Activated T-cell treated with anti-CD3 and anti-CD28 coated beads, Interleukin-2, amount 50 U/mL, for 24 hours (primary cell): ENCODE measurements at regions not wholly inside any gene's neighbourhood (a gene's known extent, or its start where the extent isn't known, plus 50 kb on each side); places are given as distances from the start of the nearest gene placed in this dataset.

Experiments
- DNase-seq: peaks from one replicate; pipeline ENCODE4 v3.0.0-alpha.2; 2020
- H3K27ac Mint-ChIP-seq: 2 replicates; pipeline ENCODE4 v1.8.0; 2020; ENCODE audit warnings: mild to moderate bottlenecking, mixed read lengths
- H3K27me3 Mint-ChIP-seq: 2 replicates; pipeline ENCODE4 v1.8.0; 2020; ENCODE audit warnings: mixed read lengths
- H3K36me3 Mint-ChIP-seq: 2 replicates; pipeline ENCODE4 v1.8.0; 2020; ENCODE audit warnings: low read depth, mixed read lengths
- H3K4me1 Mint-ChIP-seq: 2 replicates; pipeline ENCODE4 v1.8.0; 2020; ENCODE audit warnings: low read depth, mixed read lengths
- H3K4me3 Mint-ChIP-seq: 2 replicates; pipeline ENCODE4 v1.8.0; 2020; ENCODE audit warnings: mild to moderate bottlenecking, moderate library complexity, mixed read lengths
- H3K9me3 Mint-ChIP-seq: 2 replicates; pipeline ENCODE4 v1.8.0; 2020; ENCODE audit warnings: mixed read lengths

DNA sequence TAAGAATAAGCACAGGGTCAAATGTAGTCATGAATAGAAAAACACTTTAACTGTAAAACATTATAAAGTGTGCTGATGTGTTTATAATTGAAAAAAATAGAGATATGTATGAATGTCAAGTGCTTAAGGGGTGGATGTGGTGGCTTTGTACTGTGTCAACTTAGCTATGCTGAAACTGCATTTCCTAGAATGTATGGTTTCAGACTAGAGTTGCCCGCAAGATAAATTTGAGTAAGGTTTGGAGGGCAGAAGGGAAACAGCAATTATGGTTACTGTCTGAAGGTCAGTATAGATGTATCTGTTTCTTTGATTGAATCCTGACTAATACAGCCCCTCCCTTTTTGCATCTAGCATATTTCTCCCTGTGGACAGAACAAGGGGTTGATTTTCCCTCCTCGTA is 288.1 kb upstream of the MOCS1 start:
- Mint-ChIP-seq H3K27ac (no peak overlapping the region), H3K27me3 (peaks cover 20% of the 10 kb centered on the region), H3K4me1 (no peaks in the 10 kb centered on the region), H3K4me3 (no peak overlapping the region), H3K9me3 (no peaks in the 10 kb centered on the region), H3K36me3 (no peaks in the 10 kb centered on the region)
- DNase-seq, result no peak

DNA sequence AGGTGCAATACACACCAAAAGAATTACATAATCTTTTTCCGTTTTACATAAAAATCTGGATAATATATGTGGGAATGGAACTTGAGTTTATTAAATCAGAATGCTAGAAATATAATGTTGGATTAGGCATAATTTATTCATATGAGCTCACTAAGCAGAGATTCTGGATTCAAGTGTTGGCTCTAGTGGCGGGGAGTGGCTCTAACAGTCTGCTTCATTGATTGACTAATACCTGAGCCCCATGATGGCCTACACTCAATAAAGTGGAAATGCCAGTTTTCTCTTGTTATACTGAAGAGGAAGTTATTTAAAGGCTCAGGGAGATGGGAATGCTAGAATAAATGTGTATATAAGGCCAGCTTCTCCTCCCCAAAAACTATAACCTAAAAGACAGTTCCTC is 285.5 kb upstream of the MOCS1 start:
- Mint-ChIP-seq H3K9me3 (no peaks in the 10 kb centered on the region), H3K27ac (no peak overlapping the region), H3K4me3 (no peak overlapping the region), H3K36me3 (no peaks in the 10 kb centered on the region), H3K4me1 (no peaks in the 10 kb centered on the region), H3K27me3 (peaks cover 7% of the 10 kb centered on the region)
- DNase-seq, result no peak

DNA sequence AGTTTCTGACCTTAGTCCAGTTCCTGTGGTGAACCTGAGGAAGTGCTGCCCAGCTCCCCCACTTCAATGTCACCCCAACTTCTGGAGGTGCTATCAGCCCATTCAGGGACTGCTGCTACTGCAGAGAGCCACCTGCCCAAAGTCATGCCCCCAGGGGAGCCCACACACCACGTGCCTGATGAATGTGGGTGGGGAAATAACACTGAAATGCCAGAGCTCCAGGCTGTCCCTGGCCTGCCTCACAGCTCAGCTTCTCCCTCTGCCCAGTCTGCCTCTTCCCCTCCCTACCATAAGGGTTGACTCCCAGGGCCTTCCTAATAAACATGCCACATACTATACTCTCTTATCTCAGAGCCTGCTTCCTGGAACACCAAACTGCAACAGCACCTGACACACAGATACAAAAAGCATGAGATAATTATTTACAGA is 276.4 kb upstream of the MOCS1 start:
- Mint-ChIP-seq H3K36me3 (no peaks in the 10 kb centered on the region), H3K9me3 (peaks cover 3% of the 10 kb centered on the region), H3K4me3 (no peak overlapping the region), H3K4me1 (no peaks in the 10 kb centered on the region), H3K27me3 (peaks cover 26% of the 10 kb centered on the region), H3K27ac (no peak overlapping the region)
- DNase-seq, result no peak

DNA sequence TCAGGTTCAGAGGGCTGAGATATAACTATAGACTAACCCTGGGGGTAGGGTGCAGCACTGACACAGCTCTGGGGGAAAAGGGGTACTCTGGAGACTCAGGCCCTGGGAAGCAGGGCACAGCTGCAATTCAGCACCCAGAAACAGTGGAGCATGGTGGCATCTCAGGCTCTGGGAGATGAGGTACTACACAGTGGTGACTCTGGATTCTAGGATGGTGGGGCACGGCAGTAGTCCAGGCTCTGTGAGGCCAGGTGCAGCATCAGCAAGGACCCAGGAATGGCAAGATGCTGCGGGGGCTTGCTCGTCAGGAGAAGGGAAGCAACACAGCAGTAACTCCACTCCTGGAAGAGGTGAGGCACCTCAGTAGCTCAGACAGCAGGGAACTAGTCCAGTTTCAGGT is 271.5 kb upstream of the MOCS1 start:
- Mint-ChIP-seq H3K4me1 (no peaks in the 10 kb centered on the region), H3K27me3 (peaks cover 23% of the 10 kb centered on the region), H3K4me3 (no peak overlapping the region), H3K36me3 (no peaks in the 10 kb centered on the region), H3K27ac (no peak overlapping the region), H3K9me3 (peaks cover 29% of the 10 kb centered on the region)
- DNase-seq, result no peak

DNA sequence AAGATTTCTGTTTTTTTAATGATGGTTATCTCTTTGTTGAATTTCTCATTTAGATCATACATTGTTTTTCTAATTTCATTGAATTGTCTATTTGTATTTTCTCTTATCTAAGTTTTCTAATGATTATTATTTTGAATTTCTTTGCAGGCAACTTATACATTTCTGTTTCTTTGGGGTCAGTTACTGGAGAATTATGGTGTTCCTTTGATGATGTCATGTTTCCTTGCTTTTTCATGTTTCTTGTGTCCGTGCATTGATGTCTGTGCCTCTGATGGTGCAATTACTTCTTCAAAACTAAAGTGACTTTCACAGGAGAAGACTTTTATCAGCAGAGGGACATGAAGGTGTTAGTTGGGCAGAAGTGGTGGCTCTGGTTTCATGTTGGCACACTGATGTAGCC is 270.7 kb upstream of the MOCS1 start:
- Mint-ChIP-seq H3K9me3 (peaks cover 29% of the 10 kb centered on the region), H3K4me1 (no peaks in the 10 kb centered on the region), H3K27ac (no peak overlapping the region), H3K36me3 (no peaks in the 10 kb centered on the region), H3K4me3 (no peak overlapping the region), H3K27me3 (peaks cover 23% of the 10 kb centered on the region)
- no peak for DNase-seq

DNA sequence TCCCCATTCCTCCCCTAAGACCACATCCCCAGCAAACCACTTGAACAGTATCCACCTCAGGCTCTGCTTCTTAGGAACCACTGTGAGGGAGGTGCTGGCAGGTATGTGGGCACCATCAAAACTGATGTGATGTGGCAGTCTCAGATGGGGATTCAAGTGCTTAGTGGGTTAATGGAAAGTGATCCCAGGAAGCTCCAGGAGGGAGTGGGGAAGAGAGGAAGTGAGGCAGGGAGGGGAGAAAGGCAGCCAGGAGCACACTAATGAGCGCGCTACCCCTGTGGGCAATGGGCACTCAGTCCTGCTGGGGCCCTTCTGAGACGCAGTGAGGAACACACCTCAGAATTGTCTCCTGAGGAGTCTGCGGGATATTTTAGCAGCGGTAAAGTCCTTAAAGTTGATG is 263.1 kb upstream of the MOCS1 start:
- H3K9me3 Mint-ChIP-seq, result peaks cover 8% of the 10 kb centered on the region

DNA sequence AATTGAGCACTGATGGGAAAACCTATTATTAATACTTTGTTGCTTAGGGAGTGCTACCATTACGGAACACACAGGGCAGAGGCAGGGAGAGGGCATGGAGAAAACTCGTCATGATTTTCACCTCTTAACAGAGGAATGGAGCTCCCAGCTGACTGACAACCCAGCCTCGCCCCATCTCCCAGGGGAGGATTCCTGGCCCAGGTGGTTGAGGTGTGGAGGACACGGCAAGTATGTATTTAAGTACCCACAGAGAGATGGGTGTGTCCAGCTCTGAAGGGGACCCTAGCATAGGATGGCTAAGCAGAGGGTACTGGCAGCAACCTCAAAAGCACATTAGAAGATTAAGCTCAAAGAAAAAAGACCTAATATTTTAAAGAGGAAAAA is 261.9 kb upstream of the MOCS1 start:
- DNase-seq, result no peak
- H3K9me3 Mint-ChIP-seq, result no peaks in the 10 kb centered on the region
- H3K4me3 Mint-ChIP-seq, result no peak overlapping the region
- H3K36me3 Mint-ChIP-seq, result no peaks in the 10 kb centered on the region
- H3K4me1 Mint-ChIP-seq, result no peaks in the 10 kb centered on the region
- peaks cover 4% of the 10 kb centered on the region for H3K27me3 Mint-ChIP-seq
- H3K27ac Mint-ChIP-seq, result no peak overlapping the region

More for the DNA sequence above, 263.1 kb upstream of the MOCS1 start:
- Mint-ChIP-seq H3K4me3 (no peak overlapping the region), H3K27ac (no peak overlapping the region), H3K36me3 (no peaks in the 10 kb centered on the region), H3K4me1 (no peaks in the 10 kb centered on the region), H3K27me3 (peaks cover 2% of the 10 kb centered on the region)
- no peak for DNase-seq

DNA sequence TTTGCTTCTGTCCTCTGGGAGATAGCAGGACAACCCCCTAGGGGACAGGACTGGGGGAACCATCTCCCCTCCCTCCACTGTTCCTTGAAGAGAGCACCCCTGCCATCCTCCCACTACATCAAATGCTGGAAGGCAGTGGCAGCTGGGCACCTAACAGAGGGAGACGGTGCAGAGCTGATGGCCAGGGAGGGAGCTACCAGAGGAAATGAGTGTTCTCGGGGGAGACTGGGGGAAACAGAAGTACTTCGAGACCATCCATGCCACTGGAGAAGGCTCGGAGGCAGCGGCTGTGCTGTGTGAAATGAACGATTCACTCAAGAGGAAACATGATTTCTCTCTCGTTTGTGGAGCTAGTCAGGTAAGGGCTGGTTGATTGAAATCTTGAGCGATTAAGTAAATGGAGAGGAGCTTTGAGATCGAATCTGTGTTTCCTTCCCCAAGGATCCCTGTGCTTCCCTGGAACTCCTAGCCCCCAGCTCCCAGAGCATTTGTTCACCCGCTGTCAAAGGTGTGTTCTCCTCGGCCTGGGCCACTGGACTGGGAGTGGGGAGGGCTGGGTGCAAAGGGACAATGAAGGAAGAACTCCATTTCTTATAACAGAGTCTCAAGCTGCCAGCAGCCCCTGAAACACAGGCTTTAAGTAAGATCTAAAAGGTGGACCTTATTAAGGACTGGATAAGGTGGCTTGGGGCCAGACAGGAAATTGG is 261.3 kb upstream of the MOCS1 start:
- DNase-seq, result no peak
- Mint-ChIP-seq H3K4me1 (no peaks in the 10 kb centered on the region), H3K4me3 (no peak overlapping the region), H3K27ac (no peak overlapping the region), H3K36me3 (no peaks in the 10 kb centered on the region), H3K9me3 (no peaks in the 10 kb centered on the region), H3K27me3 (peaks cover 6% of the 10 kb centered on the region)

DNA sequence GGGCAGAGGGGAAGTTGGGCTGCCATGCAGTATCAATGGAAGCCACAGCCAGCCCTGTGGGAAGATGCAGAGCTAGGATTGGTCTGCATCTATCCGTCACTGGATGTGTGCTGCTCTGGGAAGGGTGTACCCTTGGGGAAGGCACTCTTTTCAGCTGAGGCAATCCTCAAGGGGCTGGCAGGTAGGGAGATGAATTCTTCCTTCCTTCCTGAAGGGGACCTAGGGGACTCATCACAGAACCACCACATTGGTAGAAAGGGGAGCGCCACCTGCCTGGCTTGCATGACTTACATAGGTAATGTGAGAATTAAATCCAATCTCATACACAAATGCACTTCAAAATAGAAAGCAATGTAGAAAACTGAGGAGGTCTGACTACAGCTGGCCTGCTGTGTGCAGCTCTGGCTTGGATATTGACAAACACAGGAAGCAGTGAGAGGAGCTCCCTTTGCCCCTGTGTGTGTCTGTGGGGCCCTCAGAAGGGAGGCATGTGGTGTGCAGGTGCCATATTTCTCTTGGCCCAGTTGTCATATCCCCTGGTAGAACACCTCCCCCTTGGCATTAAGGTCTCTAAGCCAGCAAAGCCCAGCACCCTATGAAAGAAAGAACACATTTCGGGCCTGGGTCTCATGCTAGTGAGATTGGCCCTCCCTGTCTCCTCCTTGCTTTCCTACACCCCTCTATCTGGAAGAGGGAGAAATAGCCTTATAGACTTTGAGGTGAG is 260.3 kb upstream of the MOCS1 start:
- peaks cover 6% of the 10 kb centered on the region for H3K27me3 Mint-ChIP-seq
- no peaks in the 10 kb centered on the region for H3K36me3 Mint-ChIP-seq
- H3K9me3 Mint-ChIP-seq, result no peaks in the 10 kb centered on the region
- H3K27ac Mint-ChIP-seq, result no peak overlapping the region
- DNase-seq, result no peak
- no peaks in the 10 kb centered on the region for H3K4me1 Mint-ChIP-seq
- H3K4me3 Mint-ChIP-seq, result no peak overlapping the region

DNA sequence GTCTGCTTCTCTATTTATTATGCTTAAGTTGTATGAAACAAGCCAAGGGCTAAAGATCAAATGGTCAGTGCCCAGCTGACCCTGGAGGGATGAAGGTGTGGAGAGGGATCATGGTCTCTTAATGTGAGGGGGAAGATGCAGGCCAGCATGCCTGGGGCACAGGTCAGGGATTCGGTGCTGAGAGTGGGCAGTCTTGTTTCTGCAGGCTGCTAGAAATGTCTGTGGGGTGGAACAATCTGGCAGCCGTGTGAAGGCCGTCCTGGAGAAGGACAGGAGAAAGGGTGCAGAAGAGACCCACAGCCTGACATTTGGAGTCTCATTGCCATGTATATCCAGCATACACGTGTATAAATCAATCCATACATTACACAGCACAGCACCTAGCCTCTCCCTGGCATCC is 258.3 kb upstream of the MOCS1 start:
- H3K36me3 Mint-ChIP-seq, result no peaks in the 10 kb centered on the region
- no peaks in the 10 kb centered on the region for H3K9me3 Mint-ChIP-seq
- no peaks in the 10 kb centered on the region for H3K4me1 Mint-ChIP-seq
- H3K4me3 Mint-ChIP-seq, result no peak overlapping the region
- peaks cover 7% of the 10 kb centered on the region for H3K27me3 Mint-ChIP-seq
- DNase-seq, result no peak
- H3K27ac Mint-ChIP-seq, result no peak overlapping the region

DNA sequence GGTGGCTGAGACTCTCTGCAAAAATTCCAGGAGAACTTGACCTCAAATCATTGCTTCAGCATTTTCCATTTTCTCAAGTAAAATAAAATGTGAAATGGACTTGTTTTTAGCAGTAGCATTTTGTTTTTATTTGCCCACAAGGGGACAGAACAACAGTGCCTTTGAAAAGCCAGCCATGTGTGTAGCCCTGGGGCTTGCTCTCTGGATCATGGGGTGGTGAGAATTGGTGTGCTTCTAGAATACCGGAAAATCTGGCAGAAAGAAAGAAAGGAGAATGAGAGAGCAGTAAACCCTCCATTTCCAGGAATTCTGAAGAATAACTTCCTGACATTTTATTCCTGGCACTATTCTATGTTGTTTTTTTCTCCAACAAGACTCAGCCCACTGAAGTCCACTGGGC is 254.7 kb upstream of the MOCS1 start:
- DNase-seq, result no peak
- no peak overlapping the region for H3K27ac Mint-ChIP-seq
- no peaks in the 10 kb centered on the region for H3K4me1 Mint-ChIP-seq
- no peaks in the 10 kb centered on the region for H3K36me3 Mint-ChIP-seq
- peaks cover 23% of the 10 kb centered on the region for H3K27me3 Mint-ChIP-seq
- no peak overlapping the region for H3K4me3 Mint-ChIP-seq
- peaks cover 8% of the 10 kb centered on the region for H3K9me3 Mint-ChIP-seq

DNA sequence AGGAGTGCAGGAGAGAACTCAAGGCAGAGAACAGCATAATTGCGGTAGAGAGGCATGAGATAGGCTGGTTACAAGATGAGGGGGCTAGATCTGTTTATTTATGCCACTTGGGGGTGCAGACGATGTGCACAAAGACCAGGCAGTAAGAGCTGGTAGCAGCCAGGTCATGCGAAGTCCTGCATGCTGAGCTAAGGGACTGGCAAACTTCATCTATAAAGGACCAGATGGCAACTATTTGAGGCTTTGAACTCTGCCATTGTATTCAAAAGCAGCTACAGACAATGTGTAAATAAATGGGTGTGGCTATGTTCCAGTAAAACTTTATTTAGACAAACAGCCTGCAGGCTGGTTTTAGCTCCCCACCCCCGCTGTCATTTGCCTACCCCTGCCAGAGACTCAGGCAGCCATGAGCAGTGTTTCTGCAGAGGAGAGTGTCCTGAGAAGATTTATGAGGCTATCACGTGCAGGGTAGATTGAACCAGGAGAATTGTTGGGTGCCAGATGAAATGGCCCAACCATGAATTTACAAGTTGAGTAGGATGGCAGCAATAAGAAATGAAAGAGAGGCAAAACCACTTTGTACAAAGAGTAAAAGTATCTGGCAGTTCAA is 253.4 kb upstream of the MOCS1 start:
- no peaks in the 10 kb centered on the region for H3K36me3 Mint-ChIP-seq
- no peak overlapping the region for H3K27ac Mint-ChIP-seq
- no peaks in the 10 kb centered on the region for H3K4me1 Mint-ChIP-seq
- DNase-seq, result no peak
- peaks cover 20% of the 10 kb centered on the region for H3K9me3 Mint-ChIP-seq
- peaks cover 23% of the 10 kb centered on the region for H3K27me3 Mint-ChIP-seq
- no peak overlapping the region for H3K4me3 Mint-ChIP-seq

DNA sequence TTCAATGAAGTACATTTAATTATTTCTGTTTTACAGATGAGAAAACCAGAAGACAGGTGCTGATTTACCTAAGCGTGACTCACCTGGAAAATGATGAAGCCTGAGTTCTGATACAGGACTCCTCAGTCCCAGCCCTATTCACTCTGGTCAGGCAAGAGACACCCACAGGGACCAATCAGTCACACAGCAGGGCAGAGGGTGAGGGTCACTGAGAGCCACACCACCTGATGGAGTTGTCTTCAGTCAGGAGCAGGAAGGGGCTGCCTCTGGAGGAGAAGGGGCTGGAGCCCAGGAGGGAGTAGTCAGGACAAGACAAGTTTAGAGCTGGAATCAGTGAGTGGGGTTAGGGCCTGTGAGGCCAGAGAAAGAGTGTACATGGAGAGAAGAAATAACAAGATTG is 251.2 kb upstream of the MOCS1 start:
- DNase-seq, result no peak
- H3K9me3 Mint-ChIP-seq, result peaks cover 23% of the 10 kb centered on the region
- H3K4me1 Mint-ChIP-seq, result no peaks in the 10 kb centered on the region
- H3K27ac Mint-ChIP-seq, result no peak overlapping the region
- H3K4me3 Mint-ChIP-seq, result no peak overlapping the region
- H3K36me3 Mint-ChIP-seq, result no peaks in the 10 kb centered on the region
- H3K27me3 Mint-ChIP-seq, result peaks cover 21% of the 10 kb centered on the region

DNA sequence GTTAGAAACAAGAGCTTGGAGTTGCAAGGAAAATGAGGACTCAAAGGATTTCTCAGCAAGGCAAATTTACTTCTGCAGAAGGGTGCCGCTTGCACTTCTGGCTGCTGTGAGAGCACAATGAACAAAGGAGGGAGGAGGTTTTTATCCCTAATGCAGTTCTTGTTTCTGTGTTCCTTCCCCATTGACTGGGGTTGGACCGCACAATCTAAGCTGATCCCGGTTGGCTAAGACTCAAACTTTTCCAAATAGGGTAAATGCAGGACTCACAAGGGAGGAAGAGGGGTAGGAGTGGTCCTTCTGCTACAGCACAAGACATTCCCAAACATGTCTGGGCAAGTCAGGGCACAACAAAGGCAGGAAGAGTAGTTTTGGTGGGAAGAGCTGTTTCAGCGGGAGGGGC is 249.6 kb upstream of the MOCS1 start:
- Mint-ChIP-seq H3K27ac (no peak overlapping the region), H3K36me3 (no peaks in the 10 kb centered on the region), H3K27me3 (peaks cover 21% of the 10 kb centered on the region)

DNA sequence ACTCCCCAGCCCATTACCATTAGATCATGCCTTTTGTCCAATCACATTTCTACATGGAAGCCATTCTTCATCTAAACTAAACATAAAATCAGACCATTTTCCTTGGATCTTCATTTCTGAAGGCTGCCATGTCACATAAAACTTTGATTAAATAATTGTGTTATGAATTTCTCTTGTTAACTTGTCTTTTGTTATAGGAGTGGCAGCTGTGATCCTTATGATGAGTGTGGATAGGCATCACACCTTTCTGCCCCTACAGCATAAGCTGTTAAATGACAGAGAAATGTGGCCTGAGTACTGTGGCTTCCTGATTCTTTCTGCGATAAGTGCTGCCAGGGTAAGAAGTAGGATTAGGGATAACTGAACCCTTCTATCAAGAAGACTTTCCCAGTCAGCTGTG is 247.1 kb upstream of the MOCS1 start:
- H3K27me3 Mint-ChIP-seq, result peaks cover 15% of the 10 kb centered on the region
- H3K27ac Mint-ChIP-seq, result no peak overlapping the region
- peaks cover 23% of the 10 kb centered on the region for H3K9me3 Mint-ChIP-seq
- no peak overlapping the region for H3K4me3 Mint-ChIP-seq
- no peak for DNase-seq
- no peaks in the 10 kb centered on the region for H3K36me3 Mint-ChIP-seq
- no peaks in the 10 kb centered on the region for H3K4me1 Mint-ChIP-seq

More for the DNA sequence above, 249.6 kb upstream of the MOCS1 start:
- H3K4me3 Mint-ChIP-seq, result no peak overlapping the region
- DNase-seq, result no peak
- no peaks in the 10 kb centered on the region for H3K4me1 Mint-ChIP-seq
- H3K9me3 Mint-ChIP-seq, result peaks cover 23% of the 10 kb centered on the region
